ENCODE measurements at regions not wholly inside any gene's neighbourhood (a gene's known extent, or its start where the extent isn't known, plus 50 kb on each side); places are given as distances from the start of the nearest gene placed in this dataset.

DNA sequence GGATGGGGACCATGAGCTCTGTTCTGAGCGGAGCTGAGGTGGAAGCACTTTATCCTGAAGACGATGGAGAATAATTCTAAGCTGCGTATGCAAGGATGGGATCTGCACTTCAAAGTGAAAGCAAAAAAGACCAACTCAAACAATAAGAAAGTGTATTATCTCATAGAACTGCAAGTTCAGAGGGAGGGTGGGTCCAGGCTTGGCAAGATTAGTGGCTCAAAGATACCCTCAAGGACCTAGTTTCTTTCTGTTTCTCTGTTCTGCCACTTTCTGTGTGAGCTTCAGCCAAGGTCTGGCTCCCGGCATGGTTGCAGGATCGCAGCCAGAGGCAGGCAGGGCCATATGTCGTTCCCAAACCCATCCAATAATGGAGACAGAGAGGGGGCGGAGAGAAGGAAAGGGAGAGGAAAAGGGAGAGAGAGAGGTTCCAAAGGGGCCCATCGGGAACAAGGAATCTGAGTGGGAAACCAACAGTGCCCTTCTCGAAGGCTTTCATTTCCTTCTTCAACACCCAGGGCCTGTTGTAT is 169.2 kb upstream of the NCK2 start:
- ChIA-PET CTCF (ENCODE audit: partially characterized antibody) (interaction anchor here (0.9 to 4.0 kb wide), 4 partner anchors 12 to 102 kb away, joined by 3 to 18 read pairs (median 4); no protein-coding TSS in a partner anchor), POLR2A (ENCODE audit: partially characterized antibody) (no interaction called here)
- Histone ChIP-seq H3K79me1 (ENCODE audit: low read depth, low read length) (no peaks in the 10 kb centered on the region; the same call in 1 of the 2 replicates), H3K18ac (ENCODE audit: extremely low read depth, low read length) (no peak overlapping the region), H3K4me2 (ENCODE audit: insufficient read depth in 1 of 2, low read depth in 2 of 2, low read length in 2 of 2) (no peak overlapping the region), H2BK12ac (ENCODE audit: low read depth, low read length) (no peak overlapping the region), H2AFZ (ENCODE audit: low read length) (no peak overlapping the region), H3K14ac (ENCODE audit: insufficient read length) (no peak overlapping the region), H3K9ac (replicated peaks in 1 of 4; ENCODE audit: extremely low read depth in 1 of 4, low read depth in 3 of 4, low read length in 3 of 4) (no peak overlapping the region), H3K23me2 (ENCODE audit: low read depth, low read length) (no peaks in the 10 kb centered on the region), H3K36me3 (ENCODE audit: control insufficient read depth in 2 of 4, insufficient read depth in 4 of 4, low read length in 3 of 4) (no peaks in the 10 kb centered on the region), H4K91ac (replicated peaks; ENCODE audit: insufficient read length, low read length) (no peak overlapping the region), H2BK5ac (ENCODE audit: low read depth, low read length) (no peak overlapping the region), H3K56ac (replicated peaks; ENCODE audit: insufficient read length, low read depth, low read length) (no peak overlapping the region), H3K27ac (ENCODE audit: low read depth, low read length) (no peak overlapping the region), H4K5ac (ENCODE audit: insufficient read length, low read depth, low read length) (no peak overlapping the region), H2AK5ac (ENCODE audit: low read depth, low read length) (no peak overlapping the region), H4K8ac (ENCODE audit: extremely low read depth, insufficient read depth, low read length) (no peak overlapping the region), H2BK15ac (ENCODE audit: low read length) (no peak overlapping the region), H3K9me3 (ENCODE audit: insufficient read depth in 2 of 2, low read depth in 1 of 2, low read length in 1 of 2) (no peaks in the 10 kb centered on the region), H3K27me3 (replicated peaks in 1 of 4; ENCODE audit: control insufficient read depth in 3 of 4, extremely low read depth in 1 of 4, insufficient read depth in 3 of 4, low read length in 3 of 4) (no peaks in the 10 kb centered on the region; a peak in 2 of 7 replicates), H2BK20ac (ENCODE audit: low read length) (no peak overlapping the region), H3K79me2 (ENCODE audit: control insufficient read depth in 1 of 2, insufficient read depth in 2 of 2, low read length in 2 of 2) (no peaks in the 10 kb centered on the region), H3K4me1 (replicated peaks in 1 of 4; ENCODE audit: control insufficient read depth in 3 of 4, insufficient read depth in 4 of 4, low read length in 3 of 4) (peaks cover 0 to 6% (median 5%) of the 10 kb centered on the region in 4 experiments; a peak in 5 of 7 replicates), H3K4me3 (ENCODE audit: extremely low read depth in 1 of 4, insufficient read depth in 2 of 4, low read depth in 3 of 4, low read length in 4 of 4) (no peak overlapping the region), H2BK120ac (replicated peaks; ENCODE audit: low read depth, low read length) (no peak overlapping the region), H4K20me1 (replicated peaks in 1 of 2; ENCODE audit: control insufficient read depth in 1 of 2, insufficient read depth in 2 of 2, low read length in 2 of 2) (no peaks in the 10 kb centered on the region), H3K23ac (ENCODE audit: insufficient read length) (no peak overlapping the region), H3K4ac (replicated peaks; ENCODE audit: insufficient read length, low read depth, low read length) (no peak overlapping the region)
- WGBS, 2 experiments (ENCODE audit: extremely low coverage in 1 of 2, insufficient coverage in 1 of 2, insufficient read length in 1 of 2, insufficient replicate concordance in 2 of 2, low coverage in 1 of 2, low lambda C conversion rate in 2 of 2, missing lambda C conversion rate in 1 of 2) = 85% methylated on average over 9 of the region's 9 CpGs; no CpG with 5 or more reads in 1 of the 2 experiments
- FAIRE-seq = no peak
- DNase-seq (ENCODE audit: low read depth in 1 of 2, low spot score in 2 of 2) = no peak
- TF ChIP-seq RBBP5 (IDR thresholded peaks at IDR 0.05; ENCODE audit: borderline replicate concordance, low read depth, low read length) (no peak), TEAD4 (IDR thresholded peaks at IDR 0.05; ENCODE audit: low read depth, low read length) (no peak), CTCF (IDR thresholded peaks at IDR 0.05; ENCODE audit: control extremely low read depth in 1 of 3, insufficient read depth in 1 of 3, low read depth in 1 of 3, low read length in 3 of 3) (no peak), SP2 (IDR thresholded peaks at IDR 0.05; ENCODE audit: low read length) (no peak), SIRT6 (IDR thresholded peaks at IDR 0.05; ENCODE audit: low read length) (no peak)
- TF ChIP-seq, protein P1, sequence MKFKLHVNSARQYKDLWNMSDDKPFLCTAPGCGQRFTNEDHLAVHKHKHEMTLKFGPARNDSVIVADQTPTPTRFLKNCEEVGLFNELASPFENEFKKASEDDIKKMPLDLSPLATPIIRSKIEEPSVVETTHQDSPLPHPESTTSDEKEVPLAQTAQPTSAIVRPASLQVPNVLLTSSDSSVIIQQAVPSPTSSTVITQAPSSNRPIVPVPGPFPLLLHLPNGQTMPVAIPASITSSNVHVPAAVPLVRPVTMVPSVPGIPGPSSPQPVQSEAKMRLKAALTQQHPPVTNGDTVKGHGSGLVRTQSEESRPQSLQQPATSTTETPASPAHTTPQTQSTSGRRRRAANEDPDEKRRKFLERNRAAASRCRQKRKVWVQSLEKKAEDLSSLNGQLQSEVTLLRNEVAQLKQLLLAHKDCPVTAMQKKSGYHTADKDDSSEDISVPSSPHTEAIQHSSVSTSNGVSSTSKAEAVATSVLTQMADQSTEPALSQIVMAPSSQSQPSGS (IDR thresholded peaks at IDR 0.05; ENCODE audit: low read length) = no peak
